GM12872 (cell line): ENCODE measurements at regions not wholly inside any gene's neighbourhood (a gene's known extent, or its start where the extent isn't known, plus 50 kb on each side); places are given as distances from the start of the nearest gene placed in this dataset.

ENCODE experiments used
- CTCF ChIP-seq: IDR thresholded peaks from 3 replicates; pipeline ENCODE4 v1.5.1; 2011; ENCODE audit warnings: low read depth, mild to moderate bottlenecking, low read length, moderate library complexity; ENCODE audit not compliant: insufficient read depth

GRCh38 chr19:28074773-28075172 is 1138.2 kb downstream of the UQCRFS1 start:
- TF ChIP-seq CTCF, result no peak

GRCh38 chr19:28067882-28068281 is 1145.1 kb downstream of the UQCRFS1 start:
- TF ChIP-seq CTCF, result no peak

GRCh38 chr19:28066988-28067387 is 1146.0 kb downstream of the UQCRFS1 start:
- no peak for TF ChIP-seq CTCF

GRCh38 chr19:28066161-28066560 is 1146.8 kb downstream of the UQCRFS1 start:
- TF ChIP-seq CTCF, result no peak

GRCh38 chr19:28065026-28065425 is 1147.9 kb downstream of the UQCRFS1 start:
- TF ChIP-seq CTCF, result no peak

GRCh38 chr19:28063702-28064101 is 1149.2 kb downstream of the UQCRFS1 start:
- TF ChIP-seq CTCF, result no peak

- TF ChIP-seq CTCF, result no peak
Observed at GRCh38 chr19:28061111-28061510, 1151.8 kb downstream of the UQCRFS1 start.

GRCh38 chr19:28051047-28051446 is 1161.9 kb downstream of the UQCRFS1 start:
- TF ChIP-seq CTCF, result no peak
